ENCODE measurements at regions not wholly inside any gene's neighbourhood (a gene's known extent, or its start where the extent isn't known, plus 50 kb on each side); places are given as distances from the start of the nearest gene placed in this dataset.

- Histone ChIP-seq H3K36me3 (no peaks in the 10 kb centered on the region), H3K4me1 (no peaks in the 10 kb centered on the region), H3K27me3 (no peaks in the 10 kb centered on the region), H3K9me3 (no peaks in the 10 kb centered on the region), H3K27ac (replicated peaks in 1 of 4) (no peak overlapping the region), H3K4me3 (no peak overlapping the region)
- no peak for TF ChIP-seq POLR2AphosphoS5 (IDR thresholded peaks at IDR 0.05)
- no peak for TF ChIP-seq POLR2A (IDR thresholded peaks at IDR 0.05; ENCODE audit: low read depth)
- TF ChIP-seq EP300 (IDR thresholded peaks at IDR 0.05), result no peak
- TF ChIP-seq CTCF (IDR thresholded peaks at IDR 0.05), result no peak
- intact Hi-C loops (cut with DNase I), result no loop called here
- 85% methylated on average over 6 of the region's 6 CpGs for WGBS
- DNase-seq (ENCODE audit: extremely low spot score), result no peak
These were observed 215.4 kb downstream of the KCNE4 start for GRCh38 chr2:223267160-223267951.

GRCh38 chr2:223269386-223269785 lies 217.4 kb downstream of the KCNE4 start:
- Histone ChIP-seq H3K4me3 (no peak overlapping the region), H3K36me3 (no peaks in the 10 kb centered on the region), H3K27ac (replicated peaks in 1 of 4) (no peak overlapping the region), H3K4me1 (no peaks in the 10 kb centered on the region), H3K9me3 (no peaks in the 10 kb centered on the region), H3K27me3 (no peaks in the 10 kb centered on the region)
- no peak for DNase-seq (ENCODE audit: extremely low spot score)
- TF ChIP-seq POLR2AphosphoS5 (IDR thresholded peaks at IDR 0.05) (no peak), CTCF (IDR thresholded peaks at IDR 0.05) (no peak), EP300 (IDR thresholded peaks at IDR 0.05) (no peak), POLR2A (IDR thresholded peaks at IDR 0.05; ENCODE audit: low read depth) (no peak)
- WGBS, result 86% methylated on average over 1 of the region's 1 CpG
- intact Hi-C loops (cut with DNase I), result no loop called here

- TF ChIP-seq CTCF (IDR thresholded peaks at IDR 0.05), result no peak
- no peak for TF ChIP-seq EP300 (IDR thresholded peaks at IDR 0.05)
- TF ChIP-seq POLR2AphosphoS5 (IDR thresholded peaks at IDR 0.05), result no peak
- no peak for TF ChIP-seq POLR2A (IDR thresholded peaks at IDR 0.05; ENCODE audit: low read depth)
- Histone ChIP-seq H3K36me3 (no peaks in the 10 kb centered on the region), H3K9me3 (no peaks in the 10 kb centered on the region), H3K4me3 (no peak overlapping the region), H3K27ac (replicated peaks in 1 of 4) (no peak overlapping the region), H3K4me1 (no peaks in the 10 kb centered on the region), H3K27me3 (no peaks in the 10 kb centered on the region)
- intact Hi-C loops (cut with DNase I), result no loop called here
- no peak for DNase-seq (ENCODE audit: extremely low spot score)
- WGBS, result 80% methylated on average over 5 of the region's 5 CpGs
These were observed 218.6 kb downstream of the KCNE4 start for GRCh38 chr2:223270548-223270947.

- Histone ChIP-seq H3K4me1 (no peaks in the 10 kb centered on the region), H3K9me3 (no peaks in the 10 kb centered on the region), H3K27me3 (no peaks in the 10 kb centered on the region), H3K27ac (replicated peaks in 1 of 4) (no peak overlapping the region), H3K36me3 (no peaks in the 10 kb centered on the region), H3K4me3 (no peak overlapping the region)
- no peak for TF ChIP-seq CTCF (IDR thresholded peaks at IDR 0.05)
- TF ChIP-seq POLR2A (IDR thresholded peaks at IDR 0.05; ENCODE audit: low read depth), result no peak
- no peak for TF ChIP-seq EP300 (IDR thresholded peaks at IDR 0.05)
- TF ChIP-seq POLR2AphosphoS5 (IDR thresholded peaks at IDR 0.05), result no peak
- DNase-seq (ENCODE audit: extremely low spot score), result no peak
- intact Hi-C loops (cut with DNase I), result no loop called here
These were observed 222.0 kb downstream of the KCNE4 start for GRCh38 chr2:223273995-223274394.

- H3K36me3 ChIP-seq, result no peaks in the 10 kb centered on the region
- H3K4me1 ChIP-seq, result no peaks in the 10 kb centered on the region
- no peaks in the 10 kb centered on the region for H3K27me3 ChIP-seq
- TF ChIP-seq EP300 (IDR thresholded peaks at IDR 0.05) (no peak), POLR2AphosphoS5 (IDR thresholded peaks at IDR 0.05) (no peak), CTCF (IDR thresholded peaks at IDR 0.05) (no peak), POLR2A (IDR thresholded peaks at IDR 0.05; ENCODE audit: low read depth) (no peak)
- DNase-seq (ENCODE audit: extremely low spot score), result no peak
- H3K9me3 ChIP-seq, result no peaks in the 10 kb centered on the region
- intact Hi-C loops (cut with DNase I), result no loop called here
- H3K4me3 ChIP-seq, result no peak overlapping the region
- no peak overlapping the region for H3K27ac ChIP-seq (replicated peaks in 1 of 4)
These were observed 230.2 kb downstream of the KCNE4 start for GRCh38 chr2:223282221-223282620.
